GM11168 (cell line): ENCODE measurements at regions not wholly inside any gene's neighbourhood (a gene's known extent, or its start where the extent isn't known, plus 50 kb on each side); places are given as distances from the start of the nearest gene placed in this dataset.
"Not testable (repeated sequence)": the region's sequence is repeated elsewhere in the genome, so short reads cannot be mapped to it uniquely, and the experiment has no call there.

ENCODE experiments used
- in situ Hi-C: fragments of 300-500 bp; cut with MboI; formaldehyde crosslinking; loops from one replicate; pipeline ENCODE4 v1.12.0; 2022; ENCODE audit warnings: low sequenced_read_pairs; ENCODE audit not compliant: unreplicated experiment

DNA sequence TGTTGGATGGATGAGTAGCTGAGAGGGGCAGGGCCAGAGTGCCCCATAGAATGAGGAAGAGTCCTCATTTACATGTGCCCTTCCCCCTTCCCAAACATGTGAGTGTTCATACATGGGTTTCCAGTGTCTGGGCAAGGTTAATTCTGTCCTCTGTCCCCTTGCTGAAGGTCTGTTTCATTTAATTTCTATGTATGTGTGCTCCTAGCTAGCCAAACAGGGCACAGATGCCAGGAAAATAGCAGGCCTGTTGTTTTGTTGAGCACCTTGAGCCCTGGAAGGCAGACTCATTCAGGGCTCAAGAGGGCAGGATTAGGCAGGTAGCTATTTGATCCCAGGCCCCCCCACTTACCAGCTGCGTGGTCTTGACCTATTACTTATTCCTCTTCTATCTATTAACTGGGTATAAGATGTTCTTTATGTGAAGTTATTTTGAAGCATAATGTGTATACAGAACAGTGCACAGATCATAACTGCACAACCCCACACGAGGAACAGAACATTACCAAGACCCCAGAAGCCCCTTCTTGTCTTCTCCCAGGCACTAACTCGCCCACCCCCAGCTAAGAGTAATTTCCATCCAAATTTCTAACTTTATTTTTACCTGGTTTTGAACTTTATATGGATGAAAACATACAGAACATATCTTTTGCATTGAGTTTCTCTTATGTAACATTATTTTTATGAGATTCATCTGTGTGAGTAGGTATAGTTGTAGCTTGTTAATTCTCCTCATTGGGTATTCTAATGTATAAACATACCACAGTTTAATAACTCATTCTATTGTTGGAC lies 164.3 kb downstream of the RPIA start:
- in situ Hi-C loops, result no loop called here

DNA sequence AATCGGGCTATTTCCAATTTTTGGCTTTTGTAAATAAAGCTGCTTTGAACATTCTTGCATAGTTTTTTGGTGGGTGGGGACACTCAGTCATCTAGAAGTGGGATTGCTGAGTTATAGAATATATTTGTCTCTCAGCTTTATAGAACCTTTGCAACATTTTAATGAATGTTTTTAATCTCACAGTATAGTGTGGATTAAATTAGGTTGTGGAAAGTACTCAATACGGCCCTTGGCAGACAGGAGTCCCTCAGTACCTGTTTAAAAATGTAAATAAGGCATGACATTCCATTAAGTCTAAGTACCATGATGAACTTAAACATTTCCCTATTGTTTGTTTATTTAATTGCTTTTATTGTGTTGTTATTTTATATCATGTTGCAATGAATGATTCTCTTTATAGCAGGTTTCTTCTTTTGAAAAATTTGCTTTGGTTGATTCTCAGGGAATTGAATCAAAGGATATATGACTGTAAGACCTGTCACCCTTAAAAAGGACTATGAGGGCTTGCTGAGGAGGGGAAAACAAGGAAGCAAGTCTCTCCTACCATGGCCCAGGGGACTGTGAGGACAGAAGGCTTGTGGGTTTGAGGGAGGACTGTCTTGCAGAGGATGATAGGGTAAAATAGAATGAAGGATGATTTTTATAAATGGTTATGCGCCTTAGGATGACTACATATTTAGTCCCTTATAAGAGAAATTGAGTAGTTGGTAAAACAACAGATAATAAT lies 165.1 kb downstream of the RPIA start:
- in situ Hi-C loops, result no loop called here

DNA sequence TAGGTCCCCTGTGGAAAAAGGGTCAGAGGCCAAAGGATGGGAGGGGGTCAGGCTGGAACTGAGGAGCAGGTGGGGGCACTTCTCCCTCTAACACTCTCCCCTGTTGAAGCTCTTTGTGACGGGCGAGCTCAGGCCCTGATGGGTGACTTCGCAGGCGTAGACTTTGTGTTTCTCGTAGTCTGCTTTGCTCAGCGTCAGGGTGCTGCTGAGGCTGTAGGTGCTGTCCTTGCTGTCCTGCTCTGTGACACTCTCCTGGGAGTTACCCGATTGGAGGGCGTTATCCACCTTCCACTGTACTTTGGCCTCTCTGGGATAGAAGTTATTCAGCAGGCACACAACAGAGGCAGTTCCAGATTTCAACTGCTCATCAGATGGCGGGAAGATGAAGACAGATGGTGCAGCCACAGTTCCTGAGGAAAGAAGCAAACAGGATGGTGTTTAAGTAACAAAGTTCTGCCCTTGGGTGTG lies 165.8 kb downstream of the RPIA start:
- in situ Hi-C loops, result no loop called here

DNA sequence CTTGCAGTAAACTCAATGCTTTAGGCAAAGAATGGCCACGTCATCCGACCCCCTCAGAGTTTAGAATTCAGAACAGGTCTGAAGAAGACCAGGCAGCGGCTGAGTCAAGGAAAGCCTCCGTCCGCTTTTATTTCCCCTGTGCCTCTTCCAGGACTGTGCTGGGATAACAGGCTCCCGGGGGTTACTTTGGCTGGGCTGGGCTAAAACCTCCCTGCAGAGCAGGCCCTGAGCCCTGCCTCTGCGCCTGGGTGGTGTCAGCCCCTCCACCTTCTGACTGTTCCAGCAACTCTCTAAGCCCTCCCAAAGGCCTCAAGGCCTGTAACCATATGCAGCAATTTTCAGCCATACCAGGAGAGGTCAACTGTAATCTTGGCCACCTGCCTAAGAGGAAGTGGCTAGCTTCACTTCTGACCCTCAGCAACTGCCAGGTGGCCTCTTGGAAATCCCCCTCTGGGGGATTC lies 166.5 kb downstream of the RPIA start:
- in situ Hi-C loops, result no loop called here

DNA sequence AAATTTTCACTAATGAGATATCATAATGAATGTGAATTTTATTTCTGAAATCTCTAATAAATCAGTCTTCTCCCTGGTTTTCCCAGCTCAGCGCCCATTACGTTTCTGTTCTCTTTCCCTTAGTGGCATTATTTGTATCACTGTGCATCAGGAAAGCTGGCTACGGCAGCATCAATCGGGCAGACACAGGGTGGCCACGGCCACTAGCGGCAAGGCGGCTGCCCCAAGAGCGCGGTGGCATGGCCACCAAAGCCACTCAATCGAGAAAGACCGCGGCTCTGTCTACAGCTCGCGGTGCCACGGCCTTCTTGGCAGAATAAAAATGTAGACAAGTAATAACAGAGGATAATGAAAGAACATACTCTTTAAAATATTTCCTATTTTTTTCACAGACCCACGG lies 168.0 kb downstream of the RPIA start:
- in situ Hi-C loops, result no loop called here

DNA sequence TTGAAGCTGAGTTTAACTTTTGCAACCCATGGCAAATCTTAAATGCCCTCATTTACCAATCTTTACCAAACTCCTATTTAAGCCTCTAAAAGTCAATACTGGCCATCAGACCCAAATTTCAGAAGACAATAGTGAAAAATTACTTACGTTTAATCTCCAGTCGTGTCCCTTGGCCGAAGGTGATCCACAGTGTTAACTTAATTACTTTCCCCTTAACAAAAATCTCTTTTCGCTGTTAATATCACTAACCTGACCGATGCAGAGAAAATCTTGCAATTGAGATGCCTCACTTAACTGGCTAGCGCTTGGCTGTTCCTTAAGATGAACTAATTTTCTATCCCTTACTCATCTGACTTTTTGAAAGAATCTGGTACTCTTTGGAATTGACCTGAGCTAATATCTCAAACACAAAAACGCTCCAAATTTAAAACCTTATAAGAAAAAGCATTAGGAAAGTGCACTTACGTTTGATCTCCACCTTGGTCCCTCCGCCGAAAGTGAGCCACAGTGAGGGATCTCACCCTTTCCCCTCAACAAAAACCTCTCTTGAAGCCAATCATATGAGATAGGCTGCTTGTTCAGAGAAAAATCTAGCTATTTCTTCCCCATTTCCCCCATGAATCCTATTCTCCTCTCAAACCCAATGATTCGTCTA lies 169.1 kb downstream of the RPIA start:
- in situ Hi-C loops, result no loop called here

DNA sequence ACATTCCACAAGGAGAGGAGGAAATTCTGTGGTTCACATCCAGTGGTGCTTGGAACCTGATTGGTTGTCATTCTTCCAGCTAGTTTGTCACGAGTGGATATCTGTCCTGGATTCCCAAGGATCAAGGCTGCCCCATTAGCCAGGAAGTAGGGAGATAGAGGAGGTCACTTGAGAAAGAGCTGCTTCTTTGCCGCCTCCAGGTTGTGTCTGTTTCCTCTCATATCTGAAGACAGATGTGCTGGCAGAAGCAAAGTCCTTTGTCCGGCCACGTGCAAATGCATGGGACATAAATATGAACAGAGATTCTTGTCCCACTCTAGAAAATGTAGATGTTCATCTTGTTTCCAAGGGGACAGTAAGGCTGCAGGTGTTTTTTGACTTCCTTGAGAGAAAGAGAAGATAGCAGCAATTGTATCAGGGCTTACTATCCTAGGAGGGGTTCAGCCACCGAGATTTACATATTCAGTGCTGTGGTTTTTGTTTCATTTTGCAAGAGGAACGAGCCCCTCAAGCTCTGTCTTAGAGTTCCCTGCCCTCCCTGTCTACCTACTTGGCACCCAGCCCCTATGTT lies 174.4 kb downstream of the RPIA start:
- in situ Hi-C loops, result loop anchor here (5.0 kb wide), 1 partner anchor 34 kb away; no protein-coding TSS in a partner anchor

DNA sequence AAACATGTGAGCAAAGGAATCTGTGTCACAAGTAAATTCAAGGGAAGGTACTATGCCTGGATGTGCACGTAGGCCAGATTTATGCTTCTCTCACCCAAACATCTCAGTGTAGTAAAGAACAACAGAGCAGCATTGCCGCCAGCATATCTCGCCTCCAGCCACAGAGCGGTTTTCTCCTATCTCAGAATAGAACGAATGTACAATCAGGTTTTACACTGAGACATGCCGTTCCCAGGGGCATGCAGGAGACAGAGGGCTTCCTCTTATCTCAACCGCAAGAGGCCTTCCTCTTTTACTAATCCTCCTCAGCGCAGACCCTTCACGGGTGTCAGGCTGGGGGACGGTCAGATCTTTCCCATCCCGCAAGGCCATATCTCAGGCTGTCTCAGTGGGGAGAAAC lies 175.3 kb downstream of the RPIA start:
- in situ Hi-C loops, result loop anchor here (5.0 kb wide), 1 partner anchor 34 kb away; no protein-coding TSS in a partner anchor

DNA sequence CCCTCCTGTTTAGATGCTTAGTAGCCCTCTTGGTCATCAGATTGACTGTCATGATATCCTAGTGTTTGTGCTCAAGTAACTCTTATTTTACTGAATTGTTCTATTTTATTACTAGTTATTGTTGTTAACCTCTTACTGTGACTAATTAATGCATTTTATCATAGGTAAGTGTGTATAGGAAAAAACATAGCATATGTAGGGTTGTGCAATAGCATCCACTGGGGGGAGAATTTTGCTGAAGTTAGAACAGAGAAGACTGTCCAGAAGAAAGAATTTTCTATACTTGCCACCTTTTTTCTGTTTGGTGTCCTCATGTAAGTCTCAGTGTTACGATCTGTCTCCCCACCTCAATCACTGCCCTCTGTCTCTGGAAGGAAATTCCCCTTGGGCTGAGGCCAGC lies 177.4 kb downstream of the RPIA start:
- in situ Hi-C loops, result loop anchor here (5.0 kb wide), 1 partner anchor 37 kb away; no protein-coding TSS in a partner anchor

DNA sequence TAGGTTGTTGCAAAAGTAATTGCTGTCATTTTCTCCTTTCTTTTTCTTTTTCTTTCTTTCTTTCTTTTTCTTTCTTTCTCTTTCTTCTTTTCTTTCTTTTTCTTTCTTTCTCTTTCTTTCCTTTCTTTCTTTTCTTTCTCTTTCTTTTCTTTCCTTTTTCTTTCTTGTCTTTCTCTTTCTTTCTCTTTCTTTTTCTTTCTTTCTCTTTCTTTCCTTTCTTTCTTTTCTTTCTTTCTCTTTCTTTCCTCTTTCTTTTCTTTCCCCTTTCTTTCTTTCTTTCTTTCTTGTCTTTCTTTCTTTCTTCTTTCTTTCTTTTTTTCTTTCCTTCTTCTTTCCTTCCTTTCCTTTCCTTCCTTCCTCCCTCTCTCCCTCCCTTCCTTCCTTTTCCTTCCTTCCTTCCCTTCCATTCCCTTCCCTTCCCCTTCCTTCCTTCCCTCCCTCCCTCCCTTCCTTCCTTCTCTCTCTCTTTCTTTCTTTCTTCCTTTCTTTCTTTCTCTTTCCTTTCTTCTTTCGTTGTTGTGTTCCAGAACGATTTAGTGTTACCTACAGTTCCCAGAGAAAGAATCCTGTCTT lies 178.9 kb downstream of the RPIA start:
- in situ Hi-C loops, result loop anchor here (10.0 kb wide), 1 partner anchor 54 kb away; no protein-coding TSS in a partner anchor

DNA sequence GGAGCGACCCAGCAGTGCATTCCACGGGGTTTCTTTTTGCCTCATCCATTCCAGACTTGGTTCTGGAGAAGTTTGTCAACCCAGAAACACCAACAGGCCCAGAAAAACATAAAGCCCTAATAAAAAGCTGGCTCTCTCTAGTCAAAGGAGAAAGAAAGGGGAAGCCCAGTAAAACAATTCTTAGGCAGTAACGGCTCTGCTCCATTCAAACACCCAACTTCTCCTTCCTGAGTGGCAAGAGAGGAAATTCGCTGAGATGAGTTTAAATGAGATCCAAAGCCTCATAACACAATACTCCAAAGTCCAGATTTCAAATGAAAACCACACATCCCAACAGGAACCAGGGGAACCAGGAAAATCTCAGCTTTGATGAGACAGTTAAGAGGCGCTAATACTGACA lies 179.9 kb downstream of the RPIA start:
- in situ Hi-C loops, result loop anchor here (10.0 kb wide), 1 partner anchor 53 kb away; no protein-coding TSS in a partner anchor

DNA sequence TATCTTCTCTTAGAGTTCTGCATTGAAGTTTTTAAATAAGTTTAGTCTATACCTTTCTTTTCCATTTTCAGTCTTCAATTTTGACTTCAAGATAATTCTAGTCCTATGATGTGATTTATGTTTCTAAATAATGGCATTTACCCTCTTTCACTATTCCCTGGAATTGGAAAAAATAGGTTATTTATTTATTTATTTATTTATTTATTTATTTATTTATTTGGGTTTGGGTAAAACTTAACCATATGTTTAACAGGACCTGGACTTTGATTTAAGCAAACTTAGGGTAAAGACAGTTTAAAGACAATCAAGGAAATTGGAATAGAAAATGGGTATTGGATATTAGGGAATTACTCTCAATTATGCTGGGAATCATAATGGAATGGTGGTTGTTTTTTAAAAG lies 182.1 kb downstream of the RPIA start:
- in situ Hi-C loops, result loop anchor here (10.0 kb wide), 1 partner anchor 51 kb away; no protein-coding TSS in a partner anchor

DNA sequence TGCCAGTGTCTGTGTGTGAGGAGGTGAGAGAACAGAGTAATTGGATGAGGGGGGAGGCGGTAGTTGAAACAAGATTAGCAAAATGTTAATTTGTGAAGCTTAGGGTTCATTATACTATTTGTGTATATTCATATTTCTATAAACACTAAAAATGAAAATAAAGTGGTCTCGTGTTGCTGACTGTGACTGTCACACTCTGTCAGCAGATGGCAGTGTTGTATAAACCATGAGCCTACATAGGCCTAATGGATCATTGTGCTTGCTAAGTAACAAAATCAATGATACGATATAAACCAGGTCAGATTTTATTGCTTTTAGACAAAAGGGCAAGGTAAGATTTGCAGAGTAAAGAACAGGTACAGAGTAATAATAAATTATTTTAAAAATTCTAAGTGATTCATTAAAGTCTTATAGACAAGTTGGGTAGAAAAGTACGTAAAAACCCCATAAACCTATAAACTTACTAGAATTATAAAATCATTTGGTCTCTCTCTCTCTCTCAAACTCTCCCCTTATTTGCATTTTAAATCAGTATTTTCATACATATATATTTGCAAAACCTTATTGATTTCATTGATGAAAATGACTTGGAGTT lies 182.7 kb downstream of the RPIA start:
- in situ Hi-C loops, result loop anchor here (10.0 kb wide), 1 partner anchor 51 kb away; no protein-coding TSS in a partner anchor

DNA sequence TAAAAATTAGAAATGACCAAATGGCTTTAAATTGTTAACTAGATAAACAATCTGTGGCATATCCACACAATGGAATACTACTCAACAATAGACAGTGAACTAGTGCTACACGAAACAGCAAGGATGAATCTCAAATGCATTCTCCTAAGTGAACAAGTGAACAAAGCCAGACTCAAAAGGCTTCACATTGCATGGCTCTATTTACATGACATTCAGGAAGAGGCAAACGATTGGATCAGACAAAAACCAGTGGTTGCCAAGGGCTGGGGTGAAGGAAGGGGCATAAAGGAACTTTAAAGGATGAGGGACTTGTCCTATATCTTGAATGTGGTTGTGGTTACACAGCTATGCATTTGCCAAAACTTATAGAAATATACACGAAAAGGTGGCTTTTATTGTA lies 184.3 kb downstream of the RPIA start:
- in situ Hi-C loops, result loop anchor here (10.0 kb wide), 1 partner anchor 49 kb away; no protein-coding TSS in a partner anchor

DNA sequence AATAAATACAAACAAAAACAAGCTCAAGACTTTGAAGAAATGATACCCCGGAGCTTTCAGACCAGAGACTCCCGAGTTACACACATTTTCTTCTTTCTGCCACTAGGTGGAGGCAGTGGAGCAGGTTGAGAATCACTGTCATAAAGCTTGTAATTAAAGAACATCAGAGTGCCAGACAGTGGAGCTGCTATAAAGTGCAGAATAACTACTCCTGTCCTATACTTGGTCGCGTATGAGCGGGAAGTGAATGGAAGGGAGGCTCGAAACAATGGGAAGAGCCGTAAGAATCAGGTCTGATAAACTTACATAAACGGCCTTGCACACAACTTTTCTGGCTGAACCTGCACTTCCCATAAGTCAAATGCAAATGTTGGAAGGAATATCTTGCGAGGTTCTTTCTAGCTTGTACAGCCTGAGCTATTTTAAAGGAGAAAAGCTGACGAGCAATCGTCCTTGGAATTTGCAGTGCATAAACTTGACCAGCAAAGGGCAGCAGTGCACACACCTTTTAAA lies 189.0 kb downstream of the RPIA start:
- in situ Hi-C loops, result no loop called here

DNA sequence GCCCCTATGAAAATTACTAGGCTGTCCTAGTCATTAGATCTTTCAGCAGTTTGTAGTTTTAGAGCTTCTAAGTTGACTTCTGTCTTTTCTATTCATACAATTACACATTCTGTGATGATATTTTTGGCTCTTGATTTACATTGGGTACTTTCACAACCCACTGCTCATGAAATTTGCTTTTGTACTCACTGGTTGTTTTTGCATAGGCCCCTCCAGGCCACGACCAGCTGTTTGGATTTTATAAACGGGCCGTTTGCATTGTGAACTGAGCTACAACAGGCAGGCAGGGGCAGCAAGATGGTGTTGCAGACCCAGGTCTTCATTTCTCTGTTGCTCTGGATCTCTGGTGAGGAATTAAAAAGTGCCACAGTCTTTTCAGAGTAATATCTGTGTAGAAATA lies 193.8 kb downstream of the RPIA start:
- in situ Hi-C loops, result no loop called here

DNA sequence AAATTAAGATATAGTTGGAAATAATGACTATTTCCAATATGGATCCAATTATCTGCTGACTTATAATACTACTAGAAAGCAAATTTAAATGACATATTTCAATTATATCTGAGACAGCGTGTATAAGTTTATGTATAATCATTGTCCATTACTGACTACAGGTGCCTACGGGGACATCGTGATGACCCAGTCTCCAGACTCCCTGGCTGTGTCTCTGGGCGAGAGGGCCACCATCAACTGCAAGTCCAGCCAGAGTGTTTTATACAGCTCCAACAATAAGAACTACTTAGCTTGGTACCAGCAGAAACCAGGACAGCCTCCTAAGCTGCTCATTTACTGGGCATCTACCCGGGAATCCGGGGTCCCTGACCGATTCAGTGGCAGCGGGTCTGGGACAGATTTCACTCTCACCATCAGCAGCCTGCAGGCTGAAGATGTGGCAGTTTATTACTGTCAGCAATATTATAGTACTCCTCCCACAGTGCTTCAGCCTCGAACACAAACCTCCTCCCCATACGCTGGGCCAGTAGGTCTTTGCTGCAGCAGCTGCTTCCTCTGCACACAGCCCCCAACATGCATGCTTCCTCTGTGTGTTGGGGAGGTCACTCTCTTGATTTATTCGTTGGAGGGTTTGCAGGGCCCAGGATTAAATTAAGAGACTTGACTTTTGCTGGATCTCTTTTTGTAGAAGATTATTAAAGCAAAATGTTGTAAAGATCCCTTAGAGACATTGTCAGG lies 194.4 kb downstream of the RPIA start:
- in situ Hi-C loops, result no loop called here

DNA sequence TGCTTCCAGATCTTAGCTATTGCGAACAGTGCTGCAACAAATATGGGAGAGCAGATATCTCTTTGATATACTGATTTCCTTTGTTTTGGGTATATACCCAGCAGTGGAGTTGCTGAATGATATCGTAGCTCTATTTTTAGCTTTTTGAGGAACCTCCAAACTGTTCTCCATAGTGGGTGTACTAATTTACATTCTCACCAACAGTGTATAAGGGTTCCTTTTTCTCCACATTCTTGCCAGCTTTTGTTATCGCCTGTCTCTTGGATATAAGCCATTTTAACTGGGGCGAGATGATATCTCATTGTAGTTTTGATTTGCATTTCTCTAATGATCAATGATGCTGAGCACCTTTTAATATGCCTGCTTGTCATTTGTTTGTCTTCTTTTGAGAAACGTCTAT lies 196.0 kb downstream of the RPIA start:
- in situ Hi-C loops, result not testable (repeated sequence)

DNA sequence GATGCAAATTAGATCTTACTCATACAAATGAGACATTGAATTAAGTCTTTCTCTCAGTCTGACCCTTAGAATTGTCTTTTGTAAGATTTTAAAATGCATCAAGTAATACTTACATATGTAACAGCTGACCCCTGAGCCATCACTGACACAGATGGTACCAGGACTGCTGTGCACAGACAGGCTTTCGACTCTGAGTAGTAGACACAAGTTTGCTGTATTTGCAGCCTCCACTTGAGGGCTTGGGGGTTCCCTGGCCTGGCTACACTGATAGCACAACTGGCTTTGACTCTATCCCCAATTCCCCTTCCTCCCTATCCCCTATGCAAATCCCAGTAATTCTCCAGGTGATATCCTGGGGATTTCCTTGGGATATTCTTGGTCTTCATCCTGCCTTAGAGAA lies 200.7 kb downstream of the RPIA start:
- in situ Hi-C loops, result no loop called here
